Smooth muscle cell of the brain vasculature (primary cell): ENCODE measurements at regions not wholly inside any gene's neighbourhood (a gene's known extent, or its start where the extent isn't known, plus 50 kb on each side); places are given as distances from the start of the nearest gene placed in this dataset.
"Not testable (repeated sequence)": the region's sequence is repeated elsewhere in the genome, so short reads cannot be mapped to it uniquely, and the experiment has no call there.

Experiments
- DNase-seq: peaks from one replicate; pipeline ENCODE4 v3.0.0-alpha.2; 2012; ENCODE audit warnings: low read depth, low spot score

DNA sequence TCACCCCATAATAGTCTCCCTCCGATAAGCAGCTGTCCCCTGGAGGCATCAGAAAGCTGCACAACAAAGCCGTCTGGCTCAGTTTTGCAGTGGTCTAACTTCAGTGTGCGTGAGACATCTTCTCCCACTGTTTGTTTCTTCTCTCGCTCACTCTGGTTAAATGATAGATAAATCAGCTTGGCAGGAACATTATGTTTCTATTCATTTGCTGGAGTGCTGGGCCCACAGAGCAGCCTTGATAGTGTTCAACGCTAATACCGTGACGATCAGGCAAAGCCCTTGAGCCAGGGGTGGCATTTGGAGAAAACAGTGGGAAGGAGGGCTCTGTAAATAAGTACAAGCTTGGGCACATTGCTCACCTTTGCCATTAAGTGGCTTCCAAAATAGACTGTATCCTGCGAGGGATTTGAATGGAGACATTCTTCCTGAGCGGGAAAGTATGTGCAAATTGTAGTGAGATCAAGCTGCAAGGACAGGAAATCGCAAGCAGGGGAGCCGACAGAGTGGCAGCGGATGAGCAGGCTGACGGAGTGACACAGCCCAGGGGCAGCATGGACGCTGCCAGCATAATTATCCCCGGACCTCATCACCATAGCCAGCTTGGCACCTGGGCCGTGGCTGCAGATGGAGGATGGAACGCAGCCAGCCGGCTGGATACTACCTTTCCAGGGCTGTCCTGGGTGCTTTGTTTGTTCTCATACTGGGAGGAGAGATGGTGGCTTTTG is 256.8 kb upstream of the FZD8 start:
- no peak for DNase-seq

DNA sequence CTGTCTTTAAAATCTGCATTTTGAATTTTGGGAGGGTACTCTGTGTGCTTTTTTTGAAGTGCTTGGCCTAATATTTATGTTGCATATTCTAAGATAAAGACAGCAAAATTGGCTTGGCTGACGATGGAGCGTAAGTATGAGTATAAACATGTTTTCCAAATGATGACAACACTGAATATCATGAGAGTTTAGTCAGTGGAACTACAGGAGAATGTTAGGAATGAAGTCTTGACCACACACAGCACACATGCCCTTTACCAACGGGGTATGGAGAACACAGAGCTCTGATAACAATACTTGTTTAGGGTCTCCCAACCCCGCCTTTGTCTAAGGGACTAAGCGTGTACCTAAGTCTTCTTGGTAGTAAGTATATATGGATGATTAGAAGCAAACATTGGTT is 253.9 kb upstream of the FZD8 start:
- DNase-seq: no peak

DNA sequence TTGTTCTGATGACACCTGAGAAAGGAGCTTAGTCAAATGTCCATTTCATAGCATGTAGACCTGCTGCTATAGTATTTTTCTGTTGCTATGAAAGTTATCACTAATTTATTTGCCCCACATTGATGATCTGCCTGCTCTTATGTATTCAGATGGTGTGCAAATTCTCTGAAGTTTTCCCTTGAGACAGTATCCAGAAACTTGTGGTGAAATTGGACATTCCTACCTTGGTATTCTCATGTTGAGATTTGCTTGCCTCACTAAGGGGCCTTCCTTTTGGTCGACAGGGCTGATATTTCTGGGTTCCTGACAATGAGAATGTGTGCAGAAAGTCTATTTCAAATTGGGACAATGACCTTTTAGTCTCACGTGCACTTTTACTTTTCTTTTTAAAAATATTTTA is 253.2 kb upstream of the FZD8 start:
- DNase-seq: no peak

DNA sequence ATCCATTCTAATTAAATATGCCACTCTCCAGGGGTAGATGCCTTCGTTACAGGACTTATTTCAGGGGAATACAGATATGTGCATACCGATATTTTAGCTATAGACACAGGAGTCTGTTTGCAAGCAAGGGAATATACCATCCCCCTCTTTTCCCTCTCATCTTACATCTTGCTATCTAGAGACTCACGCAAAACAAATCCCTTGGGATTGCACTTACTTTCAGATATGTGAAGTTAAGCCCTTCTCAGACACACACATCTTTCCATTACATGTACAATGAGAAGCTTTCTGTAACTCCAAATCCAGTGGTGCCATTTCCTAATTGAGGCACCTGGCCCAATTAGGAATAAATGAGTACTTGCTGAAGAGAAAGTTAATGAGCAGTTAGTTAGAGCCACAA is 250.4 kb upstream of the FZD8 start:
- DNase-seq: no peak

DNA sequence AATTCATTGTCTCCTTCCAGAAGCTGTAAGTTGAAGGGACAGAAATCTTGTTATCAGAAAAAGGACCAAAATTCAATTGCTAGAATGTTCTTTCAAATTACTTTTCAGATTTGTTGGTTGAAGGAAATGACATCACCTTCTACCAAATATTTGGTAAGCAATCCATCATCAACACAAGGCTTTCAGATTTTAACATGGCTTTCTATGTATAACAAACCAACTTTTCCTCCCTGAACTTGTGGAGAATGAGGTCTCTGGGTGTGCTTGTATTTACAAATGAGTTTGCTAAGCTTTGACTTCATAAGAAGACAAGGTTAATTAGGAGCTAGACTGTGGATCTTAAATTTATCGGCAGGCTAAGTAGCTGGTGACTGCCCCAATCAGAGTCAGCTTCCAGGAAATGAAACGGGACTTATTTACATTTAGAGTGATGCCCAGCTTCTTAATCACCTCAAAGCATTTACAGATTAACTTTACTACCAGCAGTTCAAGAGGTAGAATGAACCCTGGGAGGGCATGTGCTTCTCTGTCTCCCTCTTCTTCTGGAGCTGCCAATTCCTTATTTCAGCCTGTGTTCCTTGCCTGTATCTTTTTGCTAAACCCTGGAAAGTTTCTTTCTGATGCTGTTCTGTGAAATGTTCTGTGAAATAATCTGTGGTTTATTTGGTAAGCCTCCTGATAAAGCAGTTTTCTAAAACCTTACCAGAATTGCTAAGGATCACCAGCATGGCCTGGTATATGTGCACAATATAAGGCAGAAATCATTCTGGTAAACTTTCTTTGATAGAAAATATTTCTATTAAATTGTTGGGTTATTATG is 248.8 kb upstream of the FZD8 start:
- no peak for DNase-seq

DNA sequence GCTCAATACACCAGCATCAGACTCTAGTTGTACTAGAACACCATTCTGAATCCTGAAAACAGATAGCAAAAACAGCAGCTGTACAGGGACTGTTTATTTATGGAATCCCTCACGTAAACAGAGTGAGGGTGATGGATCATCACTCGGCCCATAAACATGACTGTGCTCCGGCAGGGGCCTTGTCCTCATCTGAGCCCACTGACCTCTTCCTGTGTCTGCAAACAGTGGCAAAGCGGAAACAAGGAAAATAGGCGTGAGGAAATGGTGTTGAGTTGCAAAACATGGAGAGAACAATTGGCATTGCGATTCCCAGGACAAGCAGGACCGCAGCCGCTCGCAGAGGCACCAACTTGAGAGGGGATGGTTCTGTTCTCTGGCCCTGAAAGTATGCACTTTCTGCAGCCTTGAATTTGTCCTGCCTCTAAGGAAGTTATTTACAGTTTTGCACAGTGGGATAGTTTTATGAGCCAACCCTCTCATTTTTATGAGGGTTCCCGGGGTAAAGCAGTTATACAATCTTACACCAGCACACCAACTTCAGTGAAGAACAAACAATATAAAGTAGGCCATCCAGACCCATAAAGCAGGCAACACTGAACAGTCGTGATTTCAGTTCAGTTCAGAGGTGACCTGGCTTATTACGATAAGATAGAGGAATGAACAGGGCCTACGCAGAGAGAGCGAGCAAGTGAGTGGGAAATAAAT is 248.0 kb upstream of the FZD8 start:
- no peak for DNase-seq

DNA sequence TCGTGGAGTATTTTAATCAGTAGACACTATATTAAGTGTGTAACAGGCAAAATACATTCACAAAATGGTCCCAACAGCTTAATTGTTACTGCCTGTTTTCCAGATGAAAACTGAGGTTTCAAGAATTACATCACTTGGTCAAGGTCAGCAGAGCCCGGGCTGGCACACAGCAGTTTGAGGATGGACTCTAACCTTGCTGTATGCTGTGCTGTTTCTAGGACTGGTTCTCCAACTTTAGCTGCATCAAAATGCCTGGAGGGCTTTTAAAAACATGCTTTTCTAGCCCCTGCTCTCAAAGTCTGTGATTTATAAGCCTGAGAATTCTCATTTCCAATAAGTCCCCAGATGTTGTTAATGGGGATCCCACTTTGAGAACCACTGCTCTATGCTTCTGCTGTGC is 247.1 kb upstream of the FZD8 start:
- no peak for DNase-seq

DNA sequence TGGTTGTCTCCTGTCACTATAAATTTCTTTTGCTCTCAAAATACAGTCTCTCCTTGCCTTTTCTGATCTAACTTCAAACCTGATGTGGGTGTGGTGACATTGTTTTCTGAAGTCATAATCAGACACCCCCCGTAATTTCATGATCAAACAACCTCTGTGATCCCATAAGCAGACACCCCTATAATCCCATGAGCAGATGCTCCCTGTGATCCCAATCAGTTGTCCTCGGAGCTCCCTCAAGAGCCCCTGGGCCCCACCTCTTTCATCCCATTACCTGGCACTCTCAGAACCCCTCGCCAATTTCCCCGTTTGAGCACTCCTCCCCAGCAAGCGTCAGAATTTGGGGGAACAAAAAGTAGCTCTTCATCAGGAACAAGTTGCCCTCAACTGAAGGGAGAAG is 246.3 kb upstream of the FZD8 start:
- DNase-seq: no peak

DNA sequence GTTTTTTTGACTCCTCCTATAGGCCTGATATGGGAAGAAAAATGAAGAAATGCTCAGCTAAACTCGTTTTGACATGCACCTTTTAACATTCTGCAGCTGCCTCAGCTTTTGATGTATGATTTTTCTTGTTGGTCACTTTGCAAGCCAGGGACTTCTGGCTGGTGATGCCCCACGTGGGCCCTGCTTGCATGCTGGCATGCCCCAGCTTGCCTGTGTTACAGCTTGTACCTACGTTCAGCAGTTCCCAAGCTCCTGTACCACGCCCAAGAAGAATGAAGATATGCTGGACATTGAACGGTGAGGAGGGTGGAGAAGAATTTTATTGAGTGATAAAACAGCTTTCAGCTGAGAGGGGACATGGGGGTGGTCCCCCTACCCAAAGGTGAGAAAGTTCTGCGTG is 245.6 kb upstream of the FZD8 start:
- DNase-seq: no peak

DNA sequence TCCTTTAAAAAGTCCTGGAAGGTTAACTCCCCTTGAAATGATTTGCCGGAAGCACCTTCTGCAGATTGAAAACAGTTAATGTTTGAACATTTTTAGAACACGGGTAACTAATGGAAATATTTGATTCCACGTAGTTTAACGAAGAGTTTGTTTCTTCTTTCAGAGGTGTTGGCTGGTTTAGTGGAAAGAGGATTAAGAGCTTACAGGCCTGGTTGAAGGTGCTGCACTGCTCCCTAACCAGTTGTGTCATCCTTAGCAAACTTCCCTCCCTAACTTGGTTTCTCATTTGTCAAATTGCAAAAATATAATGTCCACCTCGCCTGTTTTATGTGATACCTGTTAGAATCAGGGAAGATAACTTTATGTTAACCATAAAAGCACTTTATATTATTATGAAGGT is 243.0 kb upstream of the FZD8 start:
- no peak for DNase-seq

DNA sequence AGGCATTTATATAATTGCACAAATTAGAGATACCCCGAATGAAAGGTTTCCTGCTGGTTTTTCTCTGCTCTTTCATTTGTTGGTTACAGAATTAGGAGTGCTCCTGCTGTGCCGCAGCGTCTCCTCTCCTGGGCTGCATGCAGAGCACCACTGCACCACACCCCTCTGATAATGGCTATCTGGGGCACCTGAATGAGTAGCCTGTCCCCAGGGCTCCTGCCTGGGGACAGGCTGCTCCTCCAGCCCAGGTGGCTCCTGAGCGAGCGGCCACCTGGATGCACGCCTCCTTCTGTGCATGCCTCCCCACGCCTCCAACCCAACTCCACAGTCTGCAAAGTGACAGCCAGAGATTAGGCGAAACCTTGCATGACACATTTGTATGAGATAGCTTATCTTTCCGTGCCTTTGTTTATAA is 242.6 kb upstream of the FZD8 start:
- no peak for DNase-seq

DNA sequence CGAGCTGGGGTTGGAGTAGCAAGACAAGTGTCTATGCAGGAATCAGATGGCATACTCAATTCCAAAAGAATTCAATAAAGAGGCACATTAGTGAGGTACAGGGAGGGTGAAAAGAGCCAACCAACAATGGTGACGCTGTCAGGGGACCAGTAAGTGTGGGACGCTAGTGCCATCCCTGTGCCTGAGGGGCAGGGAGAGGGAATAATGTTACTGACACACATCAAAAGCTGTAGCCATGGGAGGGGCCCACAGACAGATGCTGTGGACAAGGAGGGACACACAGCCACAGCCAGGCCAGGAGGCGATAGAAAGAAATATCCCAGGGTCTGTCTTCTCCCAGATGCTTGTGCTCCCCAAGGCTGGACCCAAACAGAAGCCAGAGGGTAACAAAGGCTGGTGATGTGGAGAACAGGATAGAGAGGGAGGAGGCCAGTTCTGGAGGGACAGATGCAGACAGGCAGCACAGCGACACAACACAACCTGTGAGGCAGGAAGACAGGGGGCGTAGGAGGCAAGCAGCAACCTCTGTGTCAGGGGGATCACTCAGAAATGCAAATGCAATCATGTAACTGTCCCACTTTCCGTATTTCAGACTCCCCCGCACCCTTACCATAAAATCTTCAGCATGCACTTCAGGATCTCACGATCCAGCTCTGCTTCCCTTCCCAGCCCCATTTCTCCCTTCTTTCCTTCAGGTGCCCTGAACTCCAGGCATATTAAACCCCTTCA is 240.5 kb upstream of the FZD8 start:
- DNase-seq: no peak

DNA sequence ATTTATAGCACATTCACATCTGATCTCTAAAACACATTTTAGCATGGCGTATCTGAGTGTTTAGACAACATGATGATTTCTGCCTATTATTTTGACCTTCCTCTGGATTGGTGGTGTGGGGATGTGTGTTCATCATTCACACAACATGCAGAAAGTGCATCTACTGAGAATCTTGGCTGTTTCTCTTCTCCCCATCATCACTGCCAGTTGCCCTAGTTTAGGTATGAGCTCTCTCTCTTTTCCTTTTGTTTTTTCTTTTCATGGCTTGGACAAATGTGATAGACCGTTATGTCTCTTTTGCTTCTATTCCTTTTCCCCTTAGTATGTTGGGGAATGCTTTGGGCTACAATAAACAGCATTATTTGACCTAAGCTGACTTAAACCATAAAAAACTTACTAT is 239.2 kb upstream of the FZD8 start:
- no peak for DNase-seq

DNA sequence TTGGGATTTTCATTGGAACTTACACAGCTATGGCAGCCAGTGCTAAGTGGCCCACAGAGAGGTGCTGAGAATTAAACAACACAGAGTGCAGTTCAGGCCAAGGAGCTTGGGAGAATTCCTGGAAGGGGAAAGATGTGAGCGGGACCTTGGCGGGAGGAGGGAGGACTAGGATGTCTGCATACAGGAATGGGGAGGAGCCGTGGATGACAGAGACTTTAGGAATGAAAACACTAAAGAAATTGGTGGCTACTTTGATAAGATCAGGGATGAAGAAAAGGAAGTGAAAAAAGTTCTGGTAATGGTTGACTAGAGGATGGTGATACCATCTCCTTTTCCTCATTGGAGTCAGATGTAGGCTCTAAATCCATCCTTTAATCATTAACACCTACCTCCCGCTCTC is 234.2 kb upstream of the FZD8 start:
- no peak for DNase-seq

DNA sequence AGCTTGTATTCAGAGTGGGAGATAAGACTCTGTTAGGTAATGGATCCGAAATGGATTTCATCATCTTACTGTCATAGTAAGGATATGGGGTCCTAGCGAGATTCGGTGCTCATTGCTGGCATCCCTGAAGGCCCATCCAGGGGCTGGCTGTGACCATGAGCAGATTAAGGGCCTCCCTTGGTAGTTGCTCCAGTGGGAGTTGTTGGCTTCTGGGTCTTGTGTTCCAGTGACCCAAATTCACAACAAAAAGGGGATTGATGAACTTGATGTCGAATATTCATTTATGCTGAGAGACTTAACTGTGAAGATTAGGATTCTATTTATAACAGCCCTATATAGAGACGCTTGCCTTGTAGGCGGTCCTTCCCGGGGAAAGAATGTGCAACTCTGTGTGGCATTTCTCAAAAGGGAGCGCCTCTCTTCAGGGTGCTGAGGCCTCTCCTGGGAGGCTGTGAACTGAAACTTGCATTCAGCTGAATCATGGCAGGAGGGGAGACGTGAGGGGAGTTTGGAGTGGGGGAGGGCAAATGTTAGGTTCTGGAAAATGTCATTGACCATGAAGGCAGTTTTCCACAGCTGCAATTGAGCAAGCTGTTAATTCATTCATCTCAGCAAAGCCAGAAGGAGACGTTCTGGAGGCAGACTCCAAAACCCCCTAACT is 233.1 kb upstream of the FZD8 start:
- no peak for DNase-seq

DNA sequence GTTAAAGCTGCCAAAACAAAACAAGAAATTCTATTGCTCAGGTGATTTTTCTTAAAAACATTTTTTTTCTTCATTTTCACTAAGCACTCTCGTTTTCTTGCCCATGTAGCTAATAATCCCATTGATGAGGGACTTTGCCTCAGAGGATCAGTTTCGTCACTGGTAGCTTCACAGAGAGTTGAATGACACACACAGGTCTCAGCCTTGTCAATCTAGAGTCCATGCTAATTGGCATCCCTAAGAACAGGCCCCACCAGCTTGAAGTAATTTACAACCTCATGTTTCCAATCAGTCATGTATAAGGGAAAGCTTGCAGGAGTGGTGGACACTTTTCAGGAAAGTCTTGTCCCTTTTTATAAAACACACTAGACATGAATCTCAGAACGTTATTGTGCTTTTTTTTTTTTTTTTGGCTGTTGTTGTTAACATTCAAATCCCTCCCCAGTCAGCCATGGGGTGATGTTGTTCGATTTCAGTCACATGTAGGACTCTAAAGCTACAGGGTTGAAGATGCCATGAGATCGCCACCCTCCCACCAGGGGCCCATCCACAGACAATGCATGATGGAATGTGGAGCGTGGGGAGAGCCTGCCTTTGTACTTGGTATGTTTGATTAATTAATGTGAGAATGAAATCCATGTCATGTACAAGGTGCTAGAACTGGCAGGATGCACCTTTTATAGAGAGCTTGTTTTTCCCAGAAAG is 232.4 kb upstream of the FZD8 start:
- no peak for DNase-seq

DNA sequence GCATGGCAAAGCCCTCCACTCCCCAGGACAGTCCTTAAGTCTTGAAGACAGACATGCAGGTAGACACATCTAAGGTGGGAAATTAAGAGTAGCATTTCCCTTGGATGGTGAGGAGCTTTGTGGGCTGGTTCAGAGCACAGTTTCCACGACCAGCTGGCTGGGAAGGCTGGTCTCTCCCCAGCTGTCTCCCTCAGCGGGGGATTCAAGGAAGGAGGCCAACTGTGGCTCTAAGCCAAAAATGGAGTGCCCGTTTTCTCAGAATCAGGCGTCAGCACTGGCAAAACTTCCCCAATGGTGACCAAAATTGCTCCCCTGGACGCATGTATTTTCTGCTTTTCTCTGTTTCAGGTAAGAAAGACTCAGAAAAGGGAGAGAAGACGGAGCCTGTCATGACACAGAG is 230.6 kb upstream of the FZD8 start:
- no peak for DNase-seq

DNA sequence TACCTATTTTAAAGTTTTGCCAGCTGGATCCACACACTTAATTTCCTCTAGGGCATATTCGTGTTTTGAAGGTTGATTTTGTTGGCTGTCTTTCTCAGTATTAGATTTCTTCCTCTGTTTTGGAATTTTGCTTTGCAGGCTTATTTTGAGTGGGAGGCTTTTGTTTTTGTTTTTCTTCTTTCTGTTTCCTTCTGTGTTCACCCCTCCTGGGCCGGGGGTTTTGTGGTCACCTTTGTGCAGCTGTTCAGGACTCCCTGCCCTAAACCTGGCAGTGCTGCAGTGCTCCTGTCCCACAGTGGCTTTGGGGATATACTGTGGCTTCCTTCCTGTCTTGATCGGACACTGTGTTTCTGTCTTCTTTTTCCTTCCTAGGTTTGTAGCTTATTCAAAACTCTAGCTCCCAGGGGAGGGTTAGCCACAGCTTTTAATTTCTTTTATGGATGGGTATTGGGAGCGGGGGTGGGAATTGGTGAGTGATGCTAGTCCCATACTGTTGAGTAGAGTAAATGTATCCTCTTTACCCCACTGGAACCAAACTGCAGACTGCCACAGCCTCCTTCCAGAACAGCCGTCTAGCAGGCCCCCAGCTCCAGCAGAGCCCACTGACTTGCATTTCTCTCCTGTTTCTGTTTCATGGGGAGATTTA is 228.7 kb upstream of the FZD8 start:
- DNase-seq: no peak

DNA sequence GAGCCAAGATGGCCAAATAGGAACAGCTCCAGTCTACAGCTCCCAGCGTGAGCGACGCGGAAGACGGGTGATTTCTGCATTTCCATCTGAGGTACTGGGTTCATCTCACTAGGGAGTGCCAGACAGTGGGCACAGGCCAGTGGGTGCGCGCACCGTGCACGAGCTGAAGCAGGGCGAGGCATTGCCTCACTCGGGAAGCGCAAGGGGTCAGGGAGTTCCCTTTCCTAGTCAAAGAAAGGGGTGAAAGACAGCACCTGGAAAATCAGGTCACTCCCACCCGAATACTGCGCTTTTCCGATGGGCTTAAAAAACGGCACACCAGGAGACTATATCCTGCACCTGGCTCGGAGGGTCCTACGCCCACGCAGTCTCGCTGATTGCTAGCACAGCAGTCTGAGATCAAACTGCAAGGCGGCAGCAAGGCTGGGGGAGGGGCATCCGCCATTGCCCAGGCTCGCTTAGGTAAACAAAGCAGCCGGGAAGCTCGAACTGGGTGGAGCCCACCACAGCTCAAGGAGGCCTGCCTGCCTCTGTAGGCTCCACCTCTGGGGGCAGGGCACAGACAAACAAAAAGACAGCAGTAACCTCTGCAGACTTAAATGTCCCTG is 216.7 kb upstream of the FZD8 start:
- not testable (repeated sequence) for DNase-seq

DNA sequence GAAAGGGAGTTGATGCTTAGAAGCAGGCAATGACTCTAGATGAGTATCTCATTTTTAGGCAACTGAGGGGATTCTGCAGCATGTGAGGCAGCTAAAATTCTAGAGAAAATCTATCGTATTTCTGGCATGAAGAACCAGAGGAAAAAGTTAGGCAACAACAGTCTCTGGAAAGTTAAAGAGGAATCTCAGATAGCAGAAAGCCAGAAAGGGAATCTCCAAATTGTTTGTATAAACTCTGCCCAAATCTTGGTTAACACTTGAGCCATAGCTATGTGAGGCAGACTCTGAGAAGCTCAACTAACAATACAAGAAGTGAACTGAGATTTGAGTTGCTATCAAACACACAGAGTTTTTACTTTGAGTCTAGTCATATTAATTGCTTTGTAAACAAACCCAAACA is 215.8 kb upstream of the FZD8 start:
- no peak for DNase-seq
